ENCODE measurements at regions not wholly inside any gene's neighbourhood (a gene's known extent, or its start where the extent isn't known, plus 50 kb on each side); places are given as distances from the start of the nearest gene placed in this dataset.

DNA sequence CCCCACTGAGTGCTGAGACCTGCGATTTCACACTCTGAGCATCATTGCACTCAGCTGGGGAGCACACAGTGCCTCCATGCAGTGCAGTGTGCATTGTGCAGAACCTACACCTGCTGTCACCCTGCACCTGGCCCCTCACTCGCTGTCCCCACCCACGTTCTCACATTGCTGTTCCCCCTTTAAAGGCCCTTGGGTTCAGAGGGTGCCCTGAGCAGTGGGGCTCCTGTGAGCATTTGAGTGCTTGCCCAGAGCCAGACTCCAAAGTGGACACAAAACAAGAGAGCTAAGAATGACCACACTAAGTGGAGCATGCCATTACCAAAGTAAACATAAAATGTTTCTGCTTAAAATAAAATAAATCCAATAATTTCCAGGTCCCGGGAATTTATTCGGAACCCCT, 131.0 kb upstream of the CST7 start:
- Histone ChIP-seq H3K36me3 (no peaks in the 10 kb centered on the region), H3K27ac (no peak overlapping the region), H3K4me1 (no peaks in the 10 kb centered on the region), H3K4me3 (no peak overlapping the region), H3K9me3 (no peaks in the 10 kb centered on the region), H3K27me3 (no peaks in the 10 kb centered on the region), H3K9ac (ENCODE audit: low read depth in 2 of 2, low read length in 2 of 2) (no peak overlapping the region)
- intact Hi-C loops (cut with DNase I), result no loop called here
- DNase-seq, result no peak
- TF ChIP-seq, protein P1, sequence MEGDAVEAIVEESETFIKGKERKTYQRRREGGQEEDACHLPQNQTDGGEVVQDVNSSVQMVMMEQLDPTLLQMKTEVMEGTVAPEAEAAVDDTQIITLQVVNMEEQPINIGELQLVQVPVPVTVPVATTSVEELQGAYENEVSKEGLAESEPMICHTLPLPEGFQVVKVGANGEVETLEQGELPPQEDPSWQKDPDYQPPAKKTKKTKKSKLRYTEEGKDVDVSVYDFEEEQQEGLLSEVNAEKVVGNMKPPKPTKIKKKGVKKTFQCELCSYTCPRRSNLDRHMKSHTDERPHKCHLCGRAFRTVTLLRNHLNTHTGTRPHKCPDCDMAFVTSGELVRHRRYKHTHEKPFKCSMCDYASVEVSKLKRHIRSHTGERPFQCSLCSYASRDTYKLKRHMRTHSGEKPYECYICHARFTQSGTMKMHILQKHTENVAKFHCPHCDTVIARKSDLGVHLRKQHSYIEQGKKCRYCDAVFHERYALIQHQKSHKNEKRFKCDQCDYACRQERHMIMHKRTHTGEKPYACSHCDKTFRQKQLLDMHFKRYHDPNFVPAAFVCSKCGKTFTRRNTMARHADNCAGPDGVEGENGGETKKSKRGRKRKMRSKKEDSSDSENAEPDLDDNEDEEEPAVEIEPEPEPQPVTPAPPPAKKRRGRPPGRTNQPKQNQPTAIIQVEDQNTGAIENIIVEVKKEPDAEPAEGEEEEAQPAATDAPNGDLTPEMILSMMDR (IDR thresholded peaks at IDR 0.05), result no peak

GRCh38 chr20:24819331-24819965, 129.6 kb upstream of the CST7 start:
- intact Hi-C loops (cut with DNase I), result no loop called here
- DNase-seq, result no peak
- TF ChIP-seq, protein P1 (IDR thresholded peaks at IDR 0.05), result no peak

GRCh38 chr20:24820345-24820744, 128.7 kb upstream of the CST7 start:
- H3K27ac ChIP-seq, result no peak overlapping the region
- intact Hi-C loops (cut with DNase I), result no loop called here
- no peak overlapping the region for H3K4me3 ChIP-seq
- H3K27me3 ChIP-seq, result no peaks in the 10 kb centered on the region
- H3K36me3 ChIP-seq, result no peaks in the 10 kb centered on the region
- TF ChIP-seq, protein P1 (IDR thresholded peaks at IDR 0.05), result no peak
- no peaks in the 10 kb centered on the region for H3K4me1 ChIP-seq
- no peaks in the 10 kb centered on the region for H3K9me3 ChIP-seq
- H3K9ac ChIP-seq (ENCODE audit: low read depth in 2 of 2, low read length in 2 of 2), result no peak overlapping the region
- no peak for DNase-seq

More at GRCh38 chr20:24819331-24819965, 129.6 kb upstream of the CST7 start:
- Histone ChIP-seq H3K36me3 (no peaks in the 10 kb centered on the region), H3K27ac (no peak overlapping the region), H3K27me3 (no peaks in the 10 kb centered on the region), H3K9me3 (no peaks in the 10 kb centered on the region), H3K4me1 (no peaks in the 10 kb centered on the region), H3K9ac (ENCODE audit: low read depth in 2 of 2, low read length in 2 of 2) (no peak overlapping the region), H3K4me3 (no peak overlapping the region)

DNA sequence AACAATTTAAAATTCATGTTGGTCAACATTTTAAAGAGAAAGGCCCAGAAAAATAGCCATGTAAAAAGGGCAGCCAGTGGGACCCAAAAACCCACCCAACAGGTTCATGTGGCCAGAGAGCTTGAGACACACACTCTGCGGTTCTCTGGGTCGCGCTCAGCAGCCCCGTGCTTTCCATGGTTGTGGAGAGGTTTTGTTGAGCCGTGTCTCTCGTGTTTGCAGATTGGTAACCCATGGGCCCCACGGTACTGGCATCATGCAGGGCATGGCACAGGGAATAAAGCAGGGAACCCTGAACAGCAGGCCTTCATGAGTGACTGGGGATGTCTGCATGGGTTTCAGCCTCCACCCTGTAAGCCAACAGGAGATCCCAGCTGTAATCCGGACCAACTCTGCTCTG, 127.7 kb upstream of the CST7 start:
- Histone ChIP-seq H3K27ac (no peak overlapping the region), H3K4me3 (no peak overlapping the region), H3K4me1 (no peaks in the 10 kb centered on the region), H3K36me3 (no peaks in the 10 kb centered on the region), H3K27me3 (no peaks in the 10 kb centered on the region), H3K9ac (ENCODE audit: low read depth in 2 of 2, low read length in 2 of 2) (no peak overlapping the region), H3K9me3 (no peaks in the 10 kb centered on the region)
- DNase-seq, result no peak
- intact Hi-C loops (cut with DNase I), result no loop called here
- TF ChIP-seq, protein P1 (IDR thresholded peaks at IDR 0.05), result no peak

- intact Hi-C loops (cut with DNase I), result no loop called here
- no peak overlapping the region for H3K9ac ChIP-seq (ENCODE audit: low read depth in 2 of 2, low read length in 2 of 2)
- DNase-seq, result no peak
- no peak overlapping the region for H3K27ac ChIP-seq
- H3K4me1 ChIP-seq, result no peaks in the 10 kb centered on the region
- H3K9me3 ChIP-seq, result no peaks in the 10 kb centered on the region
- H3K36me3 ChIP-seq, result no peaks in the 10 kb centered on the region
- H3K4me3 ChIP-seq, result no peak overlapping the region
- no peaks in the 10 kb centered on the region for H3K27me3 ChIP-seq
- TF ChIP-seq, protein P1 (IDR thresholded peaks at IDR 0.05), result no peak
Measured at GRCh38 chr20:24823176-24823784, 125.8 kb upstream of the CST7 start.
